ENCODE measurements at regions not wholly inside any gene's neighbourhood (a gene's known extent, or its start where the extent isn't known, plus 50 kb on each side); places are given as distances from the start of the nearest gene placed in this dataset.
"Not testable (repeated sequence)": the region's sequence is repeated elsewhere in the genome, so short reads cannot be mapped to it uniquely, and the experiment has no call there.

- no peaks in the 10 kb centered on the region for H3K79me2 ChIP-seq (ENCODE audit: insufficient read depth, low read depth)
- H3K4me3 ChIP-seq (IDR thresholded peaks at IDR 0.05; ENCODE audit: insufficient read depth, low read depth, low read length), result no peak overlapping the region
- H3K27ac ChIP-seq, result no peak overlapping the region
- H4K20me1 ChIP-seq (ENCODE audit: insufficient read depth), result no peaks in the 10 kb centered on the region
- no peaks in the 10 kb centered on the region for H3K27me3 ChIP-seq (ENCODE audit: insufficient read depth, low read depth)
- TF ChIP-seq CTCF (conservative IDR thresholded peaks at IDR 0.05; ENCODE audit: low read depth, low read length), result no peak
- no peaks in the 10 kb centered on the region for H3K4me1 ChIP-seq (ENCODE audit: low read depth, poor library complexity, severe bottlenecking)
- H3K36me3 ChIP-seq (ENCODE audit: insufficient read depth), result no peaks in the 10 kb centered on the region
- H2AFZ ChIP-seq (ENCODE audit: low read depth), result no peak overlapping the region
- H3K9ac ChIP-seq, result no peak overlapping the region
- H3K4me2 ChIP-seq, result no peak overlapping the region
Measured at GRCh38 chr11:25453471-25453870, 878.5 kb upstream of the ANO3 start.

GRCh38 chr11:25456211-25456610, 875.7 kb upstream of the ANO3 start:
- Histone ChIP-seq H3K4me1 (ENCODE audit: low read depth, poor library complexity, severe bottlenecking) (no peaks in the 10 kb centered on the region), H3K9ac (no peak overlapping the region), H4K20me1 (ENCODE audit: insufficient read depth) (no peaks in the 10 kb centered on the region), H3K4me2 (no peak overlapping the region), H3K79me2 (ENCODE audit: insufficient read depth, low read depth) (no peaks in the 10 kb centered on the region), H3K27me3 (ENCODE audit: insufficient read depth, low read depth) (no peaks in the 10 kb centered on the region), H3K4me3 (IDR thresholded peaks at IDR 0.05; ENCODE audit: insufficient read depth, low read depth, low read length) (no peak overlapping the region), H2AFZ (ENCODE audit: low read depth) (no peak overlapping the region), H3K36me3 (ENCODE audit: insufficient read depth) (no peaks in the 10 kb centered on the region), H3K27ac (no peak overlapping the region)
- TF ChIP-seq CTCF (conservative IDR thresholded peaks at IDR 0.05; ENCODE audit: low read depth, low read length), result no peak

- H3K4me2 ChIP-seq, result no peak overlapping the region
- no peak overlapping the region for H2AFZ ChIP-seq (ENCODE audit: low read depth)
- H3K4me1 ChIP-seq (ENCODE audit: low read depth, poor library complexity, severe bottlenecking), result no peaks in the 10 kb centered on the region
- no peak for TF ChIP-seq CTCF (conservative IDR thresholded peaks at IDR 0.05; ENCODE audit: low read depth, low read length)
- H3K27me3 ChIP-seq (ENCODE audit: insufficient read depth, low read depth), result no peaks in the 10 kb centered on the region
- H3K9ac ChIP-seq, result no peak overlapping the region
- no peaks in the 10 kb centered on the region for H3K36me3 ChIP-seq (ENCODE audit: insufficient read depth)
- H3K27ac ChIP-seq, result no peak overlapping the region
- no peak overlapping the region for H3K4me3 ChIP-seq (IDR thresholded peaks at IDR 0.05; ENCODE audit: insufficient read depth, low read depth, low read length)
- H4K20me1 ChIP-seq (ENCODE audit: insufficient read depth), result no peaks in the 10 kb centered on the region
- H3K79me2 ChIP-seq (ENCODE audit: insufficient read depth, low read depth), result no peaks in the 10 kb centered on the region
Measured at GRCh38 chr11:25483915-25484635, 847.9 kb upstream of the ANO3 start.

- Histone ChIP-seq H3K27me3 (ENCODE audit: insufficient read depth, low read depth) (no peaks in the 10 kb centered on the region), H2AFZ (ENCODE audit: low read depth) (no peak overlapping the region), H3K4me3 (IDR thresholded peaks at IDR 0.05; ENCODE audit: insufficient read depth, low read depth, low read length) (no peak overlapping the region), H3K36me3 (ENCODE audit: insufficient read depth) (no peaks in the 10 kb centered on the region), H3K79me2 (ENCODE audit: insufficient read depth, low read depth) (no peaks in the 10 kb centered on the region), H4K20me1 (ENCODE audit: insufficient read depth) (no peaks in the 10 kb centered on the region), H3K4me1 (ENCODE audit: low read depth, poor library complexity, severe bottlenecking) (no peaks in the 10 kb centered on the region), H3K27ac (no peak overlapping the region), H3K9ac (no peak overlapping the region), H3K4me2 (no peak overlapping the region)
- TF ChIP-seq CTCF (conservative IDR thresholded peaks at IDR 0.05; ENCODE audit: low read depth, low read length), result no peak
Measured at GRCh38 chr11:25485315-25485714, 846.6 kb upstream of the ANO3 start.

GRCh38 chr11:25486338-25486737, 845.6 kb upstream of the ANO3 start:
- H3K27ac ChIP-seq; H2AFZ ChIP-seq (ENCODE audit: low read depth); H3K9ac ChIP-seq; H3K4me2 ChIP-seq; H3K4me1 ChIP-seq (ENCODE audit: low read depth, poor library complexity, severe bottlenecking); H3K36me3 ChIP-seq (ENCODE audit: insufficient read depth); H3K27me3 ChIP-seq (ENCODE audit: insufficient read depth, low read depth); H4K20me1 ChIP-seq (ENCODE audit: insufficient read depth); H3K4me3 ChIP-seq (IDR thresholded peaks at IDR 0.05; ENCODE audit: insufficient read depth, low read depth, low read length); H3K79me2 ChIP-seq (ENCODE audit: insufficient read depth, low read depth): not testable (repeated sequence)

GRCh38 chr11:25488176-25488575, 843.8 kb upstream of the ANO3 start:
- H3K4me2 ChIP-seq; H3K4me3 ChIP-seq (IDR thresholded peaks at IDR 0.05; ENCODE audit: insufficient read depth, low read depth, low read length); H3K9ac ChIP-seq; H2AFZ ChIP-seq (ENCODE audit: low read depth); H3K27ac ChIP-seq; H3K4me1 ChIP-seq (ENCODE audit: low read depth, poor library complexity, severe bottlenecking); H3K36me3 ChIP-seq (ENCODE audit: insufficient read depth); H3K27me3 ChIP-seq (ENCODE audit: insufficient read depth, low read depth); H3K79me2 ChIP-seq (ENCODE audit: insufficient read depth, low read depth); H4K20me1 ChIP-seq (ENCODE audit: insufficient read depth): not testable (repeated sequence)

- not testable (repeated sequence) for H3K4me3 ChIP-seq (IDR thresholded peaks at IDR 0.05; ENCODE audit: insufficient read depth, low read depth, low read length); H3K4me1 ChIP-seq (ENCODE audit: low read depth, poor library complexity, severe bottlenecking); H3K27me3 ChIP-seq (ENCODE audit: insufficient read depth, low read depth); H4K20me1 ChIP-seq (ENCODE audit: insufficient read depth); H3K9ac ChIP-seq; H2AFZ ChIP-seq (ENCODE audit: low read depth); H3K27ac ChIP-seq; H3K79me2 ChIP-seq (ENCODE audit: insufficient read depth, low read depth); H3K36me3 ChIP-seq (ENCODE audit: insufficient read depth); H3K4me2 ChIP-seq
Measured at GRCh38 chr11:25501426-25501825, 830.5 kb upstream of the ANO3 start.

Measured in KMS-11 (cell line).